ENCODE measurements at regions not wholly inside any gene's neighbourhood (a gene's known extent, or its start where the extent isn't known, plus 50 kb on each side); places are given as distances from the start of the nearest gene placed in this dataset.

DNA sequence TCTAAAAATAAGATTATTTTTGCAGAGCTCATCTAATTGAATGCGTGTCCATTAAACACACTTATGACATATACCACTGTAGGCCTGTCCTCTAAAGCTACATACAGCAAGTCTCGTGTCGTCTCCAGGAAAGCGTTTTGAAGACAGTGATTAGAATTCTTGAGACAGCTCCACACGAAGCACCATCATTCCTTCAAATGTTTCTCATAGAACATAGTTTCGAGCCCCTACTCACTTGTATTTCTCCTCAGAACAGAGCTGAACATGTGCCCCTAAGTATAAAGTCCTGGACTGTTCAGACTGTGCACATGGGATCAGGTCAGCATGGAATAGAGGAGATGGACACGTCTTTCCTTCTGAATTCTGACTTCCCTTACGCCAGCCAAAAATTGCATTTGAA lies 64.5 kb upstream of the HMGA2 start:
- TF ChIP-seq ZNF274 (IDR thresholded peaks at IDR 0.05; ENCODE audit: low read depth, low read length): no peak
- no peak overlapping the region for H3K4me3 ChIP-seq (ENCODE audit: low read length)

DNA sequence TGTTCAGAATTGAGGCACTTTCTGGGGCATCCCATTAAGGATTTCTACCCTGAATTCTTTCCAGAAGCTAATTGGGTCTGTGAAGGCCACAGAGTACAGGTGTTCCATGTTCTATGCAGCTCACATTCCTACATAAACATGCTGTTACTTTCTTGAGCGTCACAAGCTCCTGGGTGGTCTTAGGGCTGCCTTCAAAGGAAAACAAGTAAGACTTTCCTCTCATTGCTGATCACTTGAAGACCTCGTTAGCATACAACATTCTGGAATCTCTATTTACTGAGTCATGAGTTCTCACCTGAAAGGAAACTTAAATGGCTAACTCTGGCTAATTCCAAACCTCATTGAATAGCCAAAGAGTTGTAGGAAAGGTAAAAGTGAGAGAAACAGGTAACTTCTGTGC lies 63.0 kb upstream of the HMGA2 start:
- TF ChIP-seq ZNF274 (IDR thresholded peaks at IDR 0.05; ENCODE audit: low read depth, low read length): no peak
- no peak overlapping the region for H3K4me3 ChIP-seq (ENCODE audit: low read length)

DNA sequence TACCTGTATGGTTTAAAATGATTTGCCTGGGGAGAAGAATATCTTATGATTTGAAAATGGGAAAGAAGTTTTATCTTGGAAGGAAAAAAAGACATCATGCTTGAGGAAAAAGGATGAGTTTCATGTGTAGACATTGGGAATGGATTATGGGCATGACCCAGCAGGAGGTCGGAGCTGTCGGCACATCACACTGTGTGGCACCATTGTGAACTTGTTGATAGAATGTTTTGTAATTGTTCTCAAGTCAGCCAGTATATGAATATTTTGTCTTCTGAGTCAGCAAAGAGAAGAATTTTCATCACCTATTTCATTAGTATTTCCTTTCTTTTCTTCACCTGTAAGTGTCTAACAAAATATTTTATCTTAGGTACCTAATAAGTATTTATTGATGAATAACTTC lies 60.0 kb upstream of the HMGA2 start:
- TF ChIP-seq ZNF274 (IDR thresholded peaks at IDR 0.05; ENCODE audit: low read depth, low read length): no peak
- H3K4me3 ChIP-seq (ENCODE audit: low read length): no peak overlapping the region

DNA sequence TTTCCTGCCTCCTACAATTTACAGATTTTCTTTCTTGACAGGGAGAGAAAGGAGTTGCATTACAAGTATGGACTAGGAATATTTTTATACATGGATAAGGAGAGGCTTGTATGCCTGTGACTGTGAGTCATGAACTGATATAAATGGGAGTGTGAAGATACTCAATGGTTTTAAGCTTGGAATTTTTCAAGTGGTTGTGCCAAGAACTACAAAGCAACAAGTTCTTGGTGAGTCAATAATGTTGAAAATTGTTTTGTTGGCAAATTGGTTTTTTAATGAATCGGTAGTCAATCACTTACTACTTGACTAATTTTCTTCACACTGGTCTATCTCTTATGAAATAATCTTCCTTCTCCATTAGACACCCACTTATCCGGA lies 58.9 kb upstream of the HMGA2 start:
- no peak overlapping the region for H3K4me3 ChIP-seq (ENCODE audit: low read length)
- no peak for TF ChIP-seq ZNF274 (IDR thresholded peaks at IDR 0.05; ENCODE audit: low read depth, low read length)

DNA sequence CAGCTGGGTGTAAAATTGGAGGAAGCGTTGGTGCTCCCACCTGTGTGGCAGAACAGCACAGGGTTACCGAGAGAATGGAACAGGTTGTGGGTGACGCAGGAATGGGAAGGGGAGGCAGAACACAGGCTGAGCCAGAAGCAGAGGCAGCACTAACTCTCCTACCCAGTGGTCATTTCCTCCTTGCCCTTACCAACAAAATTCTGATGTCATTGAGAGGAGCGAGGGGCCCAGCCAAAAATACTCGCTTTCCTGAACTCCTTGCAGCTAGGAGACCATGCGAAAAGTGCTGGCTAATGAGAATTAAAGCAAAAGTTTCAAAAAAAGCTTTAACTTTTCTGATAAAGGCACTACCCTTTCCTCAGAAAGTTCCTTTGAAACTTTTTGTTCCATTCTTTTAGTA lies 54.4 kb upstream of the HMGA2 start:
- no peak for TF ChIP-seq ZNF274 (IDR thresholded peaks at IDR 0.05; ENCODE audit: low read depth, low read length)
- H3K4me3 ChIP-seq (ENCODE audit: low read length): no peak overlapping the region

Data from GM08714 (cell line).